ENCODE measurements at regions not wholly inside any gene's neighbourhood (a gene's known extent, or its start where the extent isn't known, plus 50 kb on each side); places are given as distances from the start of the nearest gene placed in this dataset.

- Histone ChIP-seq H3K27me3 (no peaks in the 10 kb centered on the region), H3K4me3 (no peak overlapping the region), H3K9me3 (no peaks in the 10 kb centered on the region), H3K27ac (no peak overlapping the region), H3K4me1 (peaks cover 0 to 8% of the 10 kb centered on the region in 2 donors), H3K36me3 (no peaks in the 10 kb centered on the region)
- TF ChIP-seq CTCF (IDR thresholded peaks at IDR 0.05): no peak
- intact Hi-C loops (cut with DNase I): no loop called here
- peak in 1 of 2 donors; percentile 24 for DNase-seq (ENCODE audit: low spot score in 2 of 2)
These were observed 215.6 kb downstream of the RPLP1 start for GRCh38 chr15:69668039-69668705.

GRCh38 chr15:69668963-69669362 is 216.3 kb downstream of the RPLP1 start:
- H3K36me3 ChIP-seq: no peaks in the 10 kb centered on the region
- intact Hi-C loops (cut with DNase I): no loop called here
- no peak overlapping the region for H3K4me3 ChIP-seq
- no peaks in the 10 kb centered on the region for H3K27me3 ChIP-seq
- no peak overlapping the region for H3K27ac ChIP-seq
- peak in 1 of 2 donors; percentile 64 for DNase-seq (ENCODE audit: low spot score in 2 of 2)
- no peak for TF ChIP-seq CTCF (IDR thresholded peaks at IDR 0.05)
- peaks cover 0 to 8% of the 10 kb centered on the region in 2 donors for H3K4me1 ChIP-seq
- no peaks in the 10 kb centered on the region for H3K9me3 ChIP-seq

GRCh38 chr15:69669446-69669845 is 216.8 kb downstream of the RPLP1 start:
- no peak for DNase-seq (ENCODE audit: low spot score in 2 of 2)
- H3K27ac ChIP-seq: no peak overlapping the region
- no peaks in the 10 kb centered on the region for H3K36me3 ChIP-seq
- no peak for TF ChIP-seq CTCF (IDR thresholded peaks at IDR 0.05)
- H3K27me3 ChIP-seq: no peaks in the 10 kb centered on the region
- peaks cover 0 to 8% of the 10 kb centered on the region in 2 donors for H3K4me1 ChIP-seq
- H3K4me3 ChIP-seq: no peak overlapping the region
- H3K9me3 ChIP-seq: no peaks in the 10 kb centered on the region
- intact Hi-C loops (cut with DNase I): no loop called here

GRCh38 chr15:69673291-69673881 is 220.8 kb downstream of the RPLP1 start:
- peaks cover 0 to 5% of the 10 kb centered on the region in 2 donors for H3K4me1 ChIP-seq
- TF ChIP-seq CTCF (IDR thresholded peaks at IDR 0.05): no peak
- H3K27me3 ChIP-seq: no peaks in the 10 kb centered on the region
- no peak for DNase-seq (ENCODE audit: low spot score in 2 of 2)
- H3K27ac ChIP-seq: no peak overlapping the region
- intact Hi-C loops (cut with DNase I): no loop called here
- H3K4me3 ChIP-seq: no peak overlapping the region
- no peaks in the 10 kb centered on the region for H3K36me3 ChIP-seq
- H3K9me3 ChIP-seq: no peaks in the 10 kb centered on the region

GRCh38 chr15:69675731-69676130 is 223.1 kb downstream of the RPLP1 start:
- DNase-seq (ENCODE audit: low spot score in 2 of 2): no peak
- Histone ChIP-seq H3K4me3 (no peak overlapping the region), H3K27me3 (no peaks in the 10 kb centered on the region), H3K4me1 (no peaks in the 10 kb centered on the region), H3K36me3 (no peaks in the 10 kb centered on the region), H3K9me3 (no peaks in the 10 kb centered on the region), H3K27ac (no peak overlapping the region)
- TF ChIP-seq CTCF (IDR thresholded peaks at IDR 0.05): no peak
- intact Hi-C loops (cut with DNase I): no loop called here
